K562 (cell line): ENCODE measurements at regions not wholly inside any gene's neighbourhood (a gene's known extent, or its start where the extent isn't known, plus 50 kb on each side); places are given as distances from the start of the nearest gene placed in this dataset.
A peak's percentile ranks its signal among the peaks of the same experiment; 100 is the strongest.

Experiments
- CC2D1A ChIP-seq: fragments of 450-650 bp; IDR thresholded peaks from 2 replicates; pipeline ENCODE4 v1.6.1; 2017; ENCODE audit warnings: mild to moderate bottlenecking
- DACH1 ChIP-seq: fragments of 450-650 bp; IDR thresholded peaks from 2 replicates; pipeline ENCODE4 v1.6.1; 2018; ENCODE audit not compliant: partially characterized antibody
- TCF7 ChIP-seq: sonication (generic); IDR thresholded peaks from 2 replicates; pipeline ENCODE4 v1.6.1; 2016; ENCODE audit warnings: antibody characterized with exemption, borderline replicate concordance
- ZNF165 ChIP-seq: fragments of 250-450 bp; sonication (Bioruptor Pico); IDR thresholded peaks from 2 replicates; pipeline ENCODE4 v1.4.0; 2020; ENCODE audit warnings: borderline replicate concordance
- ZNF444 ChIP-seq: fragments of 250-450 bp; sonication (Bioruptor Pico); IDR thresholded peaks from 2 replicates; pipeline ENCODE4 v1.4.0; 2020; ENCODE audit warnings: mild to moderate bottlenecking, moderate library complexity
- TF ChIP-seq, protein P1 (sequence below): fragments of 250-450 bp; sonication (Bioruptor Pico); IDR thresholded peaks from 2 replicates; pipeline ENCODE4 v1.6.1; 2021; ENCODE audit warnings: mild to moderate bottlenecking
- TF ChIP-seq, protein P2 (sequence below), 2 experiments: fragments of 450-650 bp in 1 of 2; sonication (generic) in 1 of 2; formaldehyde crosslinking in 1 of 2; IDR thresholded peaks; 2 replicates each; pipeline versions ENCODE4 v1.7.1 to v1.9.0; 2016 to 2022; ENCODE audit warnings: inconsistent platforms in 1 of 2, mild to moderate bottlenecking in 1 of 2, missing genetic modification reagents in 1 of 2
- TF ChIP-seq, protein P3 (sequence below): fragments of 250-450 bp; sonication (Bioruptor Pico); IDR thresholded peaks from 2 replicates; pipeline ENCODE4 v1.4.0; 2020; ENCODE audit warnings: mild to moderate bottlenecking, moderate library complexity
- TF ChIP-seq, protein P4 (sequence below): sonication (generic); formaldehyde crosslinking; IDR thresholded peaks from 2 replicates; pipeline ENCODE4 v1.8.0; 2023; ENCODE audit warnings: missing genetic modification reagents, mild to moderate bottlenecking, borderline replicate concordance

DNA sequence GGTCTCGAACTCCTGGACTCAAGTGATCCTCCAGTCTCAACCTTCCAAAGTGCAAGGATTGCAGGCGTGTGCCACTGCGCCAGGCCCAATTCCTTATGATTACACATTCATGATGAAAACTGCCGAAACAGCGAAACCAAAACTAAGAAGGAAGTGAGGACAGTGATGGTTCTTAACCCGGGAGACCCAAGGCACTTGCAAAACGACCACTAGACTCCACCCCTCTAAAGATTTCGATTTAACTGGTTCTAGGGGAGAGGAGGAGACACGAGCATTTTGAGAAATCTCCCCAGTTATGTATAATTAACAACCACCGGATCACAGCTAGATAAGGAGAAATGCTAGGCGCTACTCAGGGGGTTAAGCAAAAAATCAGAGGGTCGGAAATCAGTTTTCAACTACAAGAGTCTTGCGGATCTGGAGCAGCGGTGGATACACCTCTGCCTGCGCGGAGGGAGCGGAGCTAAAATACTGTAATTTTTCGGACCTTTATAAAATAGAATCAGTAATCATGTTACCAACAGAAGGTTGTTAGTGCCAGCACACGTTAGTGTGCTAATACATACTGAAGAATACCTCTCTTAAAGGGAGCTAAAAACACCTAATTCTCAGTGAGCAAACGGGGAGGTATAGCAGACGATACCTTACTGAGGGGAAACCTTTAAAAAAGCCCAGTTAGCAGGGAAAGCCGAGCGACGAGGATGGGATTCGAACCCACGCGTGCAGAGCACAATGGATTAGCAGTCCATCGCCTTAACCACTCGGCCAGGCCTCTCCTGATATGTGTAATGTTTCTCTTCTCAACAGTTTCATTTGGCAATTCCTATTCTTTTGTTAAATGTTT is 60.0 kb upstream of the BTN3A2 start (continued):
- TF ChIP-seq, protein P1, sequence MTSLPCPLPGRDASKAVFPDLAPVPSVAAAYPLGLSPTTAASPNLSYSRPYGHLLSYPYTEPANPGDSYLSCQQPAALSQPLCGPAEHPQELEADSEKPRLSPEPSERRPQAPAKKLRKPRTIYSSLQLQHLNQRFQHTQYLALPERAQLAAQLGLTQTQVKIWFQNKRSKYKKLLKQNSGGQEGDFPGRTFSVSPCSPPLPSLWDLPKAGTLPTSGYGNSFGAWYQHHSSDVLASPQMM (CRISPR knock-in tag) = no peak
- no peak for TF ChIP-seq DACH1
- TF ChIP-seq, protein P2, sequence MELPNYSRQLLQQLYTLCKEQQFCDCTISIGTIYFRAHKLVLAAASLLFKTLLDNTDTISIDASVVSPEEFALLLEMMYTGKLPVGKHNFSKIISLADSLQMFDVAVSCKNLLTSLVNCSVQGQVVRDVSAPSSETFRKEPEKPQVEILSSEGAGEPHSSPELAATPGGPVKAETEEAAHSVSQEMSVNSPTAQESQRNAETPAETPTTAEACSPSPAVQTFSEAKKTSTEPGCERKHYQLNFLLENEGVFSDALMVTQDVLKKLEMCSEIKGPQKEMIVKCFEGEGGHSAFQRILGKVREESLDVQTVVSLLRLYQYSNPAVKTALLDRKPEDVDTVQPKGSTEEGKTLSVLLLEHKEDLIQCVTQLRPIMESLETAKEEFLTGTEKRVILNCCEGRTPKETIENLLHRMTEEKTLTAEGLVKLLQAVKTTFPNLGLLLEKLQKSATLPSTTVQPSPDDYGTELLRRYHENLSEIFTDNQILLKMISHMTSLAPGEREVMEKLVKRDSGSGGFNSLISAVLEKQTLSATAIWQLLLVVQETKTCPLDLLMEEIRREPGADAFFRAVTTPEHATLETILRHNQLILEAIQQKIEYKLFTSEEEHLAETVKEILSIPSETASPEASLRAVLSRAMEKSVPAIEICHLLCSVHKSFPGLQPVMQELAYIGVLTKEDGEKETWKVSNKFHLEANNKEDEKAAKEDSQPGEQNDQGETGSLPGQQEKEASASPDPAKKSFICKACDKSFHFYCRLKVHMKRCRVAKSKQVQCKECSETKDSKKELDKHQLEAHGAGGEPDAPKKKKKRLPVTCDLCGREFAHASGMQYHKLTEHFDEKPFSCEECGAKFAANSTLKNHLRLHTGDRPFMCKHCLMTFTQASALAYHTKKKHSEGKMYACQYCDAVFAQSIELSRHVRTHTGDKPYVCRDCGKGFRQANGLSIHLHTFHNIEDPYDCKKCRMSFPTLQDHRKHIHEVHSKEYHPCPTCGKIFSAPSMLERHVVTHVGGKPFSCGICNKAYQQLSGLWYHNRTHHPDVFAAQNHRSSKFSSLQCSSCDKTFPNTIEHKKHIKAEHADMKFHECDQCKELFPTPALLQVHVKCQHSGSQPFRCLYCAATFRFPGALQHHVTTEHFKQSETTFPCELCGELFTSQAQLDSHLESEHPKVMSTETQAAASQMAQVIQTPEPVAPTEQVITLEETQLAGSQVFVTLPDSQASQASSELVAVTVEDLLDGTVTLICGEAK (IDR thresholded peaks at IDR 0.05) = peak; percentile 70; the same call in 1 of the 2 replicates
- TF ChIP-seq, protein P2 (CRISPR knock-in tag; IDR thresholded peaks at IDR 0.05) = no peak
- TF ChIP-seq ZNF444 (CRISPR knock-in tag) = peak; percentile 45; the same call in 1 of the 2 replicates
- peak; percentile 65 for TF ChIP-seq CC2D1A
- TF ChIP-seq, protein P3, sequence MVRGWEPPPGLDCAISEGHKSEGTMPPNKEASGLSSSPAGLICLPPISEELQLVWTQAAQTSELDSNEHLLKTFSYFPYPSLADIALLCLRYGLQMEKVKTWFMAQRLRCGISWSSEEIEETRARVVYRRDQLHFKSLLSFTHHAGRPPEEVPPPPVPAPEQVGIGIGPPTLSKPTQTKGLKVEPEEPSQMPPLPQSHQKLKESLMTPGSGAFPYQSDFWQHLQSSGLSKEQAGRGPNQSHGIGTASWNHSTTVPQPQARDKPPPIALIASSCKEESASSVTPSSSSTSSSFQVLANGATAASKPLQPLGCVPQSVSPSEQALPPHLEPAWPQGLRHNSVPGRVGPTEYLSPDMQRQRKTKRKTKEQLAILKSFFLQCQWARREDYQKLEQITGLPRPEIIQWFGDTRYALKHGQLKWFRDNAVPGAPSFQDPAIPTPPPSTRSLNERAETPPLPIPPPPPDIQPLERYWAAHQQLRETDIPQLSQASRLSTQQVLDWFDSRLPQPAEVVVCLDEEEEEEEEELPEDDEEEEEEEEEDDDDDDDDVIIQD (CRISPR knock-in tag) = no peak
- no peak for TF ChIP-seq TCF7
- 0 out of 2 replicates have a peak, but pooled peaks have one; percentile 29 for TF ChIP-seq ZNF165 (CRISPR knock-in tag)
- TF ChIP-seq, protein P4, sequence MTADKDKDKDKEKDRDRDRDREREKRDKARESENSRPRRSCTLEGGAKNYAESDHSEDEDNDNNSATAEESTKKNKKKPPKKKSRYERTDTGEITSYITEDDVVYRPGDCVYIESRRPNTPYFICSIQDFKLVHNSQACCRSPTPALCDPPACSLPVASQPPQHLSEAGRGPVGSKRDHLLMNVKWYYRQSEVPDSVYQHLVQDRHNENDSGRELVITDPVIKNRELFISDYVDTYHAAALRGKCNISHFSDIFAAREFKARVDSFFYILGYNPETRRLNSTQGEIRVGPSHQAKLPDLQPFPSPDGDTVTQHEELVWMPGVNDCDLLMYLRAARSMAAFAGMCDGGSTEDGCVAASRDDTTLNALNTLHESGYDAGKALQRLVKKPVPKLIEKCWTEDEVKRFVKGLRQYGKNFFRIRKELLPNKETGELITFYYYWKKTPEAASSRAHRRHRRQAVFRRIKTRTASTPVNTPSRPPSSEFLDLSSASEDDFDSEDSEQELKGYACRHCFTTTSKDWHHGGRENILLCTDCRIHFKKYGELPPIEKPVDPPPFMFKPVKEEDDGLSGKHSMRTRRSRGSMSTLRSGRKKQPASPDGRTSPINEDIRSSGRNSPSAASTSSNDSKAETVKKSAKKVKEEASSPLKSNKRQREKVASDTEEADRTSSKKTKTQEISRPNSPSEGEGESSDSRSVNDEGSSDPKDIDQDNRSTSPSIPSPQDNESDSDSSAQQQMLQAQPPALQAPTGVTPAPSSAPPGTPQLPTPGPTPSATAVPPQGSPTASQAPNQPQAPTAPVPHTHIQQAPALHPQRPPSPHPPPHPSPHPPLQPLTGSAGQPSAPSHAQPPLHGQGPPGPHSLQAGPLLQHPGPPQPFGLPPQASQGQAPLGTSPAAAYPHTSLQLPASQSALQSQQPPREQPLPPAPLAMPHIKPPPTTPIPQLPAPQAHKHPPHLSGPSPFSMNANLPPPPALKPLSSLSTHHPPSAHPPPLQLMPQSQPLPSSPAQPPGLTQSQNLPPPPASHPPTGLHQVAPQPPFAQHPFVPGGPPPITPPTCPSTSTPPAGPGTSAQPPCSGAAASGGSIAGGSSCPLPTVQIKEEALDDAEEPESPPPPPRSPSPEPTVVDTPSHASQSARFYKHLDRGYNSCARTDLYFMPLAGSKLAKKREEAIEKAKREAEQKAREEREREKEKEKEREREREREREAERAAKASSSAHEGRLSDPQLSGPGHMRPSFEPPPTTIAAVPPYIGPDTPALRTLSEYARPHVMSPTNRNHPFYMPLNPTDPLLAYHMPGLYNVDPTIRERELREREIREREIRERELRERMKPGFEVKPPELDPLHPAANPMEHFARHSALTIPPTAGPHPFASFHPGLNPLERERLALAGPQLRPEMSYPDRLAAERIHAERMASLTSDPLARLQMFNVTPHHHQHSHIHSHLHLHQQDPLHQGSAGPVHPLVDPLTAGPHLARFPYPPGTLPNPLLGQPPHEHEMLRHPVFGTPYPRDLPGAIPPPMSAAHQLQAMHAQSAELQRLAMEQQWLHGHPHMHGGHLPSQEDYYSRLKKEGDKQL (CRISPR knock-in tag) = no peak
